IPS DF 6.9 (cell line): ENCODE measurements at regions not wholly inside any gene's neighbourhood (a gene's known extent, or its start where the extent isn't known, plus 50 kb on each side); places are given as distances from the start of the nearest gene placed in this dataset.
"Not testable (repeated sequence)": the region's sequence is repeated elsewhere in the genome, so short reads cannot be mapped to it uniquely, and the experiment has no call there.

Source experiments
- DNase-seq: peaks from one replicate; pipeline ENCODE4 v3.0.0-alpha.2; 2013; ENCODE audit warnings: low read depth, low spot score
- H3K27ac ChIP-seq: one replicate; pipeline ENCODE4 v1.5.1; 2013; ENCODE audit warnings: low read length, control low read depth
- H3K27me3 ChIP-seq: 2 replicates; pipeline ENCODE4 v1.6.1; 2013; ENCODE audit warnings: mild to moderate bottlenecking, low read length; ENCODE audit not compliant: control insufficient read depth, insufficient read depth
- H3K36me3 ChIP-seq: 2 replicates; pipeline ENCODE4 v1.6.1; 2013; ENCODE audit warnings: low read length; ENCODE audit not compliant: control insufficient read depth, insufficient read depth
- H3K4me1 ChIP-seq: 2 replicates; pipeline ENCODE4 v1.6.1; 2013; ENCODE audit warnings: low read length; ENCODE audit not compliant: control insufficient read depth, insufficient read depth
- H3K4me3 ChIP-seq: 2 replicates; pipeline ENCODE4 v1.5.1; 2013; ENCODE audit warnings: mild to moderate bottlenecking, low read length
- H3K9me3 ChIP-seq: 2 replicates; pipeline ENCODE4 v1.6.1; 2013; ENCODE audit warnings: low read length, inconsistent platforms; ENCODE audit not compliant: control insufficient read depth, insufficient read depth
- WGBS: extraction: QIAGEN DNeasy Blood & Tissue Kit; methylation state at CpG from one replicate; pipeline ENCODE4 v1.1.7; 2013; ENCODE audit warnings: mixed read lengths, missing lambda C conversion rate; ENCODE audit not compliant: insufficient read length, insufficient coverage; 5-methylcytosine and 5-hydroxymethylcytosine counted together

- Histone ChIP-seq H3K4me3 (no peak overlapping the region), H3K27me3 (no peaks in the 10 kb centered on the region), H3K36me3 (no peaks in the 10 kb centered on the region), H3K27ac (no peak overlapping the region), H3K4me1 (no peaks in the 10 kb centered on the region), H3K9me3 (no peaks in the 10 kb centered on the region)
- no peak for DNase-seq
- WGBS = no CpG with 5 or more reads among the region's 3 CpGs
These were observed 127.0 kb upstream of the MROH9 start for GRCh38 chr1:170808216-170808885.

DNA sequence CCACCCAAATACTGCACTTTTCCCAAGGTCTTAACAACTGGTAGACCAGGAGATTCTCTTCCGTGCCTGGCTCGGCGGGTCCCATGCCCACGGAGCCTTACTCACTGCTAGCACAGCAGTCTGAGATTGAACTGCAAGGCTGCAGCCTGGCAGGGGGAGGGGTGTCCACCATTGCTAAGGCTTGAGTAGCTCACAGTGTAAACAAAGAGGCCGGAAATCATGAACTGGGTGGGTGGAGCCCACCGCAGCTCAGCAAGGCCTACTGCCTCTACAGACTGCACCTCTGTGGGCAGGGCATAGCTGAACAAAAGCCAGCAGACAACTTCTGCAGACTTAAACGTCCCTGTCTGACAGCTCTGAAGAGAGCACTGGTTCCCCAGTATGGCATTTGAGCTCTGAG is 124.3 kb upstream of the MROH9 start:
- not testable (repeated sequence) for H3K27ac ChIP-seq, H3K4me3 ChIP-seq, H3K36me3 ChIP-seq, H3K9me3 ChIP-seq, DNase-seq, H3K27me3 ChIP-seq, H3K4me1 ChIP-seq
- WGBS = no CpG with 5 or more reads among the region's 7 CpGs

GRCh38 chr1:170819781-170820180 is 115.6 kb upstream of the MROH9 start:
- Histone ChIP-seq H3K36me3 (no peaks in the 10 kb centered on the region), H3K27ac (no peak overlapping the region), H3K9me3 (no peaks in the 10 kb centered on the region), H3K4me1 (no peaks in the 10 kb centered on the region), H3K4me3 (no peak overlapping the region), H3K27me3 (no peaks in the 10 kb centered on the region)
- no peak for DNase-seq
- WGBS = no CpG with 5 or more reads among the region's 2 CpGs

DNA sequence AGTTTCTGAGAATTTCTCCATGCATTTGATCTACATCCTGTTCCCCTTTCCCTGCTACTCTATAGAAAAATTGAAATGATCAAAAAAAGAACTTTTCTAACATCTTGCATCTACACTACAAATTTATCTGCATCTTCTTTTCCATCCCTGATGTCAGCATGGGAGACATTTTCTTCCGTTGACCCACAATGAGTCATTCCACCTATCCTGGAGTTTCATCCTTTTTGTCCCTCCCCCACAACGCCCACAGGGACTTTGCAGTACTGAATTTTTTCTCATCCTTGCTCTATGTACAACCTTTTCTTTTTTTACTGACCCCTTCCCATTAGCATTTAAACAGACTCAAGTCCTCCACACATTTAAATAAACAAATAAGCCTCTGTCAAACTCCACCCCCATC is 112.2 kb upstream of the MROH9 start:
- no peaks in the 10 kb centered on the region for H3K36me3 ChIP-seq
- H3K9me3 ChIP-seq = no peaks in the 10 kb centered on the region
- DNase-seq = no peak
- no peak overlapping the region for H3K4me3 ChIP-seq
- H3K27me3 ChIP-seq = no peaks in the 10 kb centered on the region
- H3K4me1 ChIP-seq = no peaks in the 10 kb centered on the region
- WGBS = no CpG with 5 or more reads among the region's 2 CpGs
- no peak overlapping the region for H3K27ac ChIP-seq

GRCh38 chr1:170831276-170831675 is 104.1 kb upstream of the MROH9 start:
- Histone ChIP-seq H3K4me1 (no peaks in the 10 kb centered on the region), H3K9me3 (no peaks in the 10 kb centered on the region), H3K27me3 (no peaks in the 10 kb centered on the region), H3K27ac (no peak overlapping the region), H3K36me3 (no peaks in the 10 kb centered on the region), H3K4me3 (no peak overlapping the region)
- no peak for DNase-seq
- WGBS = no CpG with 5 or more reads among the region's 7 CpGs

DNA sequence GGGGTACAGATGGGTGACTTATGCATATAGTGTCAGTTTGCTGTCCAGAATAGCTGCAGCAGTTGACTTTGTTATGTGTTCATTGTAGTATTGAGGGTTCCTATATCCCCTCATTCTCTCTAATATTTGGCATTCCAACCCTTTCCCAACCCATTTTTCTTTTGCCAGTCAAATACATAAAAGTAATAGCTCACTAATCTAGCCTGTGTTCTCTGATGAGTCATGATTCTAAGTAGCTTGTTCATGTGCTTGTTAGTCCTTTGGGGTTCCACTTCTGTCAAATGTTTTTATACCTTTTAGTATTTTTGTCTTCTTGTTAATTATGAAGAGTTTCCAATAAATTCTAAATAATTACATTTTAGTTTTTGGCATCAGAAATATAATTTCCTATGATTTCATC is 99.2 kb upstream of the MROH9 start:
- Histone ChIP-seq H3K36me3 (no peaks in the 10 kb centered on the region), H3K4me1 (no peaks in the 10 kb centered on the region), H3K4me3 (no peak overlapping the region), H3K9me3 (no peaks in the 10 kb centered on the region), H3K27me3 (no peaks in the 10 kb centered on the region), H3K27ac (no peak overlapping the region)
- no peak for DNase-seq

DNA sequence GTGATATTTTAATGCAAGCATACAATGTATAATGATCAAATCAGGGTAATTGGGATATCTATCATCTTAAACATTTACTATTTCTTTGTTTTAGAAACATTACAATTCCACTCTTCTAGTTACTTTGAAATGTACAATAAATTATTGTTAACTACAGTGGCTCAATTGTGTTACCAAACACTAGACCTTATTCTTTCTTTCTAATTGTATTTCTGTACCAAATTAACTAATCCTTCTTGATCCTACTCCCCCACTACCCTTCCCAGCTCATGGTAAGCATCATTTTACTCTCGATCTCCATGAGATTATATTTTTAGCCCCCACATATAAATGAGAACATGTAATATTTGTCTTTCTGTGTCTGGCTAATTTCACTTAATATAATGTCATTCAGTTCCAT is 95.0 kb upstream of the MROH9 start:
- Histone ChIP-seq H3K4me3 (no peak overlapping the region), H3K9me3 (no peaks in the 10 kb centered on the region), H3K4me1 (no peaks in the 10 kb centered on the region), H3K27ac (no peak overlapping the region), H3K27me3 (no peaks in the 10 kb centered on the region), H3K36me3 (no peaks in the 10 kb centered on the region)
- DNase-seq = no peak
- WGBS = no CpG with 5 or more reads among the region's 1 CpG

DNA sequence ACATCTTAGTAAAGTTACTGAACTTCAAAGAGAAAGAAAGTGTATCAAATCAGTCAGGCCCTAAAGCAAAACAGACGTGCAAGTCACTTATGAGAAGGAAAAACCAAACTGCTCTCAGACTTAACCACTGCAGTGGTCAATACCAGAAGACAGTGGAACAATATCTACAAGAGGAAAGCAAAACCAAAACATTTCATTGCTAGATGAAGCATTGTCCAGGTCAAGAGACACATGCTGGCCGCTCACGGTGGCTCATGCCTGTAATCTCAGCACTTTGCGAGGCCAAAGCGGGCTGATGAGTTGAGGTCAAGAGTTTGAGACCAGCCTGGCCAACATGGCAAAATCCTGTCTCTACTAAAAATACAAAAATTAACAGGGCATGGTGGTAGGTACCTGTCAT is 82.0 kb upstream of the MROH9 start:
- Histone ChIP-seq H3K4me1 (no peaks in the 10 kb centered on the region), H3K27ac (no peak overlapping the region)
- WGBS = no CpG with 5 or more reads among the region's 5 CpGs

GRCh38 chr1:170853867-170854266 is 81.5 kb upstream of the MROH9 start:
- no peaks in the 10 kb centered on the region for H3K9me3 ChIP-seq
- H3K27ac ChIP-seq = no peak overlapping the region
- H3K4me1 ChIP-seq = no peaks in the 10 kb centered on the region
- no peaks in the 10 kb centered on the region for H3K27me3 ChIP-seq
- no peak overlapping the region for H3K4me3 ChIP-seq
- no peaks in the 10 kb centered on the region for H3K36me3 ChIP-seq
- DNase-seq = no peak

More for the DNA sequence above, 82.0 kb upstream of the MROH9 start:
- no peaks in the 10 kb centered on the region for H3K9me3 ChIP-seq
- H3K36me3 ChIP-seq = no peaks in the 10 kb centered on the region
- no peak overlapping the region for H3K4me3 ChIP-seq
- no peak for DNase-seq
- no peaks in the 10 kb centered on the region for H3K27me3 ChIP-seq

GRCh38 chr1:170854677-170855076 is 80.7 kb upstream of the MROH9 start:
- H3K4me3 ChIP-seq = no peak overlapping the region
- H3K27me3 ChIP-seq = no peaks in the 10 kb centered on the region
- H3K36me3 ChIP-seq = no peaks in the 10 kb centered on the region
- H3K27ac ChIP-seq = no peak overlapping the region
- H3K9me3 ChIP-seq = no peaks in the 10 kb centered on the region
- H3K4me1 ChIP-seq = no peaks in the 10 kb centered on the region
- no peak for DNase-seq
- WGBS = no CpG with 5 or more reads among the region's 5 CpGs

DNA sequence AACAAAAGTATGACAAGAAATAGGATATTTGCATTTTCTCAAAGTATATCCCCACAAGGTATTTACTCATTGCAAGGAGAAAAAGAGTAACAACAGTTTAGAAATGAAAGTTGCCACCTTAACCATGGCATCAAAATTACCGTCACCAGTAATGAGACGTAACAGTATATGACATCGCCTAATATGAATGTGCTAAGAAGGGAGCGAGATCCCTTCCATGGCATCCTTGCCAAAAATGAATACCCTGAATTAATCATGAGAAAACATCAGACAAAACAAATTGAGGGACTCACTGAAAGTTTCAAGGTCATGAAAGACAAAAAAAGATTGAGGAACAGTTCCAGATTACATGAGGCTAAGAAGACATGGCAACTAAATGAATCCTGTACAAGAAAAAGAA is 78.9 kb upstream of the MROH9 start:
- Histone ChIP-seq H3K4me3 (no peak overlapping the region), H3K36me3 (no peaks in the 10 kb centered on the region), H3K9me3 (no peaks in the 10 kb centered on the region), H3K27me3 (no peaks in the 10 kb centered on the region), H3K27ac (no peak overlapping the region), H3K4me1 (no peaks in the 10 kb centered on the region)
- no CpG with 5 or more reads among the region's 4 CpGs for WGBS
- DNase-seq = no peak
